Peyer's patch (tissue), 4 donors: ENCODE measurements at regions not wholly inside any gene's neighbourhood (a gene's known extent, or its start where the extent isn't known, plus 50 kb on each side); places are given as distances from the start of the nearest gene placed in this dataset.

ENCODE experiments used
- DNase-seq, 3 donors: peaks; one replicate each; pipeline ENCODE4 v3.0.0-alpha.2; 2017 to 2019
- H3K27ac ChIP-seq, 4 donors: fragments of 200-600 bp; sonication (generic); one replicate each; pipeline ENCODE4 v1.5.1; 2016 to 2019
- H3K27me3 ChIP-seq, 2 donors: fragments of 200-600 bp; sonication (generic); one replicate each; pipeline ENCODE4 v1.5.1; 2019
- H3K36me3 ChIP-seq, 3 donors: fragments of 200-600 bp; sonication (generic); one replicate each; pipeline ENCODE4 v1.5.1; 2016 to 2019
- H3K4me1 ChIP-seq, 4 donors: fragments of 200-600 bp; sonication (generic); one replicate each; pipeline ENCODE4 v1.5.1; 2016 to 2019
- H3K4me3 ChIP-seq, 4 donors: fragments of 200-600 bp; sonication (generic); 1 replicate in 3 of 4; 2 replicates in 1 of 4; pipeline ENCODE4 v1.5.1; 2016 to 2019; ENCODE audit warnings: mild to moderate bottlenecking in 1 of 4
- H3K9me3 ChIP-seq, 4 donors: fragments of 200-600 bp; sonication (generic); one replicate each; pipeline ENCODE4 v1.5.1; 2016 to 2019; ENCODE audit warnings: mild to moderate bottlenecking in 1 of 4
- CTCF ChIP-seq, 6 experiments: fragments of 450-650 bp in 4 of 6; fragments of 200-600 bp in 2 of 6; sonication (generic) in 1 of 6; IDR thresholded peaks; one replicate each; pipeline ENCODE4 v1.5.1; 2017 to 2019; ENCODE audit warnings: antibody characterized with exemption in 6 of 6, mild to moderate bottlenecking in 3 of 6, moderate library complexity in 1 of 6
- POLR2A ChIP-seq, 2 donors: fragments of 450-650 bp; IDR thresholded peaks; one replicate each; pipeline ENCODE4 v1.5.1; 2017; ENCODE audit warnings: antibody characterized with exemption in 2 of 2, mild to moderate bottlenecking in 2 of 2, moderate library complexity in 2 of 2

DNA sequence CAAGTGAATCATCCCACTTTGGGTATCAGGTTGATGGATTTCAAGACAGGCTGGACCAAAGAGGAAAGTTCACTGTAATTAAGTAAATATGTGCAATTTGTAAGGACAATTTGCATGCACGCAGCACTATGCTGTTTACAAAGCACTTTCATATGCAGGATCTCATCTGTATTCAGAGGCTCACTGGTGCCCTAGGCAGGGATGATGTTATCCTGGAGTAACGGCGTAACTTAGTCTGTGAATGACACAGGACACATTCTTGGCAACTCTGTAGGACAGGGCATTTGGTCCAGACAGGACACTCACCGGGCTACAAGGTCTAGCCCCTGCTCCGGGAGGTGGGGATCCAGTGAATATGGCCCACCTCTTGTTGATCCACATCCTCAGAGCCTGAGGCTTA lies 365.4 kb upstream of the DUSP10 start:
- Histone ChIP-seq H3K27ac (no peak overlapping the region), H3K4me3 (no peak overlapping the region), H3K9me3 (no peaks in the 10 kb centered on the region), H3K27me3 (no peaks in the 10 kb centered on the region), H3K4me1 (no peaks in the 10 kb centered on the region), H3K36me3 (no peaks in the 10 kb centered on the region)
- TF ChIP-seq POLR2A (IDR thresholded peaks at IDR 0.05) = no peak
- TF ChIP-seq CTCF (IDR thresholded peaks at IDR 0.05) = no peak
- DNase-seq = no peak

DNA sequence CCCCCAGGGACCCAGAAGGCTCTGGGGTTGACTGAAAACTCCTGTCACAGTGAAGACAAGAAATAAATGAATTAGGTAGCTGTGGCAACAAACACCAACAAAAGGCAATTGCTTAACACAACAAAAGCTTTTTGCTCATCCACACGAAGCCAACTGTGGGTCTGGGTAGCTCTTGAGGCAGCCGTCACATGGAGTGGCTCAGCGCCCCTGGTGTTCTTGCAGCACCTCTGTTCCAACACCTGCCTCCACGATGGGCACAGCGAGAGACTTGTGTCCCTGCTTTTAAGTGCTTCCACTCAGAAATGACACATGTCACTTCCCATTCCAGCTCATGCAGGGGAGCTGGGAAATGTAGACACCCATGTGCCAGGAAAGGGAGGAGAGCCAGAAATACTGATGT lies 364.5 kb upstream of the DUSP10 start:
- H3K36me3 ChIP-seq = no peaks in the 10 kb centered on the region
- H3K27me3 ChIP-seq = no peaks in the 10 kb centered on the region
- H3K9me3 ChIP-seq = no peaks in the 10 kb centered on the region
- H3K4me3 ChIP-seq = no peak overlapping the region
- no peaks in the 10 kb centered on the region for H3K4me1 ChIP-seq
- H3K27ac ChIP-seq = no peak overlapping the region
- TF ChIP-seq POLR2A (IDR thresholded peaks at IDR 0.05) (no peak), CTCF (IDR thresholded peaks at IDR 0.05) (no peak)
- no peak for DNase-seq

- H3K27ac ChIP-seq = no peak overlapping the region
- TF ChIP-seq CTCF (IDR thresholded peaks at IDR 0.05) (no peak), POLR2A (IDR thresholded peaks at IDR 0.05) (no peak)
- no peak for DNase-seq
- no peaks in the 10 kb centered on the region for H3K9me3 ChIP-seq
- no peaks in the 10 kb centered on the region for H3K4me1 ChIP-seq
- no peak overlapping the region for H3K4me3 ChIP-seq
- no peaks in the 10 kb centered on the region for H3K36me3 ChIP-seq
- H3K27me3 ChIP-seq = no peaks in the 10 kb centered on the region
Observed at GRCh38 chr1:222105861-222106260, 364.0 kb upstream of the DUSP10 start.

- Histone ChIP-seq H3K36me3 (no peaks in the 10 kb centered on the region), H3K4me1 (no peaks in the 10 kb centered on the region), H3K27ac (no peak overlapping the region), H3K4me3 (no peak overlapping the region), H3K27me3 (no peaks in the 10 kb centered on the region), H3K9me3 (no peaks in the 10 kb centered on the region)
- DNase-seq = no peak
- TF ChIP-seq CTCF (IDR thresholded peaks at IDR 0.05) (no peak), POLR2A (IDR thresholded peaks at IDR 0.05) (no peak)
Observed at GRCh38 chr1:222105393-222105737, 363.5 kb upstream of the DUSP10 start.

DNA sequence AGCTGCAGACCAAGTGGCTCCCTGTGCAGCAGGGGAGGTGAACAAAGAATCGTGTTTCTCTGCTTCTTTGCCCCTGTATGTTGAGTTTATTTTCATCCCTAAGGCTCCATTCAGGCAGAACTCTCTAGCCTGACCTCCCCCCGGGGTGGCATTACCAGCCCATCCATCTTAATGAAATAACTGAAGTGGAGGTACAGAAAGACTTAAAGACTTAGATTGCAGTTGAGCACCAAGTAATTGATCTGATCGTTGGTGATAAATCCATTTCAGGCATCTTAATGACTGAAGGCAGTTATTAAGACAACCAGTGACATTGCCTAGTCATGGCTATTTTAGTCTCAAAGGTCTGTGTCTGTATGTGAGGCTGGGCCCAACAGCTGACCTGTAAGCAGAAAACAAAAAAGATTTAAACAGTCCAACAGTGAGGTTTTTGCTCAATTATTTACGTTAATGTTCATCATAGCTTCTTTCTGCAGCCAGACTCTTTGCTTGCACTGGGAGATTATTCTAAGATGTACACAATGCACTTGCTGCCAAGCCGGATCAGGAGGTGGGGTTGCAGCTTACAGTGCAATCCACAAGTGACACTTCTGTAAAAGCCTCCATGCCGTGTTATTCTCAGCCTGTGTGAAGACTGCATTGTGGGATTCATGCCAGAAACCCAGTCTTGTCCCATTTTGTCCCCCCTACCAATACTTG lies 363.0 kb upstream of the DUSP10 start:
- H3K4me1 ChIP-seq = no peaks in the 10 kb centered on the region
- H3K27ac ChIP-seq = no peak overlapping the region
- DNase-seq = no peak
- no peaks in the 10 kb centered on the region for H3K27me3 ChIP-seq
- H3K4me3 ChIP-seq = no peak overlapping the region
- H3K36me3 ChIP-seq = no peaks in the 10 kb centered on the region
- TF ChIP-seq POLR2A (IDR thresholded peaks at IDR 0.05) (no peak), CTCF (IDR thresholded peaks at IDR 0.05) (no peak)
- no peaks in the 10 kb centered on the region for H3K9me3 ChIP-seq

GRCh38 chr1:222104097-222104496 lies 362.2 kb upstream of the DUSP10 start:
- TF ChIP-seq POLR2A (IDR thresholded peaks at IDR 0.05) = no peak
- TF ChIP-seq CTCF (IDR thresholded peaks at IDR 0.05) = no peak
- no peak for DNase-seq
- Histone ChIP-seq H3K9me3 (no peaks in the 10 kb centered on the region), H3K36me3 (no peaks in the 10 kb centered on the region), H3K27ac (no peak overlapping the region), H3K27me3 (no peaks in the 10 kb centered on the region), H3K4me1 (no peaks in the 10 kb centered on the region), H3K4me3 (no peak overlapping the region)
